ENCODE measurements at regions not wholly inside any gene's neighbourhood (a gene's known extent, or its start where the extent isn't known, plus 50 kb on each side); places are given as distances from the start of the nearest gene placed in this dataset.

- ATAC-seq (ENCODE audit: low read depth): no peak
- Histone ChIP-seq H4K20me1 (ENCODE audit: control insufficient read depth, insufficient read depth, low read length, poor library complexity, severe bottlenecking) (no peaks in the 10 kb centered on the region), H3K4me2 (replicated peaks; ENCODE audit: low read depth, low read length, poor library complexity, severe bottlenecking) (no peak overlapping the region), H2AFZ (ENCODE audit: insufficient read depth, low read depth, low read length, poor library complexity, severe bottlenecking) (no peak overlapping the region), H3K79me2 (ENCODE audit: control insufficient read depth, insufficient read depth, low read length) (no peaks in the 10 kb centered on the region), H3K27me3 (replicated peaks in 1 of 4; ENCODE audit: control extremely low read depth in 1 of 4, control insufficient read depth in 3 of 4, insufficient read depth in 4 of 4, low read length in 3 of 4) (no peaks in the 10 kb centered on the region), H3K4me3 (ENCODE audit: control extremely low read depth in 1 of 5, extremely low read depth in 1 of 5, insufficient read depth in 1 of 5, low read depth in 2 of 5, low read length in 4 of 5) (no peak overlapping the region), H3K27ac (ENCODE audit: low read length in 2 of 2) (no peak overlapping the region), H3K9ac (ENCODE audit: low read length) (no peak overlapping the region), H3K9me3 (ENCODE audit: control extremely low read depth in 1 of 3, control insufficient read depth in 2 of 3, insufficient read depth in 1 of 3, low read length in 2 of 3) (peaks cover 0 to 16% (median 4%) of the 10 kb centered on the region in 3 donors), H3K4me1 (ENCODE audit: control insufficient read depth in 2 of 2, insufficient read depth in 2 of 2, low read length in 2 of 2) (no peaks in the 10 kb centered on the region), H3K36me3 (replicated peaks in 1 of 2; ENCODE audit: control extremely low read depth in 1 of 2, control insufficient read depth in 1 of 2, extremely low read depth in 1 of 2, insufficient read depth in 2 of 2, low read length in 1 of 2) (no peaks in the 10 kb centered on the region)
- ChIA-PET CTCF (no interaction called here), POLR2A (no interaction called here)
- no CpG with 5 or more reads among the region's 2 CpGs for WGBS (ENCODE audit: insufficient coverage)
- no peak for DNase-seq
- intact Hi-C loops (cut with micrococcal nuclease): no loop called here
- Mint-ChIP-seq H3K4me3 (no peak overlapping the region), H3K9me3 (ENCODE audit: insufficient read depth) (peaks cover 12% of the 10 kb centered on the region), H3K27ac (no peak overlapping the region), H3K4me1 (no peaks in the 10 kb centered on the region), H3K27me3 (no peaks in the 10 kb centered on the region)
- TF ChIP-seq, protein P1, sequence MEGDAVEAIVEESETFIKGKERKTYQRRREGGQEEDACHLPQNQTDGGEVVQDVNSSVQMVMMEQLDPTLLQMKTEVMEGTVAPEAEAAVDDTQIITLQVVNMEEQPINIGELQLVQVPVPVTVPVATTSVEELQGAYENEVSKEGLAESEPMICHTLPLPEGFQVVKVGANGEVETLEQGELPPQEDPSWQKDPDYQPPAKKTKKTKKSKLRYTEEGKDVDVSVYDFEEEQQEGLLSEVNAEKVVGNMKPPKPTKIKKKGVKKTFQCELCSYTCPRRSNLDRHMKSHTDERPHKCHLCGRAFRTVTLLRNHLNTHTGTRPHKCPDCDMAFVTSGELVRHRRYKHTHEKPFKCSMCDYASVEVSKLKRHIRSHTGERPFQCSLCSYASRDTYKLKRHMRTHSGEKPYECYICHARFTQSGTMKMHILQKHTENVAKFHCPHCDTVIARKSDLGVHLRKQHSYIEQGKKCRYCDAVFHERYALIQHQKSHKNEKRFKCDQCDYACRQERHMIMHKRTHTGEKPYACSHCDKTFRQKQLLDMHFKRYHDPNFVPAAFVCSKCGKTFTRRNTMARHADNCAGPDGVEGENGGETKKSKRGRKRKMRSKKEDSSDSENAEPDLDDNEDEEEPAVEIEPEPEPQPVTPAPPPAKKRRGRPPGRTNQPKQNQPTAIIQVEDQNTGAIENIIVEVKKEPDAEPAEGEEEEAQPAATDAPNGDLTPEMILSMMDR (IDR thresholded peaks at IDR 0.05): no peak
- no peak for TF ChIP-seq EZH2 (IDR thresholded peaks at IDR 0.05; ENCODE audit: borderline replicate concordance, insufficient read depth, low read depth, low read length, poor library complexity, severe bottlenecking)
These were observed 1136.8 kb upstream of the NUDT12 start for GRCh38 chr5:104699438-104699837.

DNA sequence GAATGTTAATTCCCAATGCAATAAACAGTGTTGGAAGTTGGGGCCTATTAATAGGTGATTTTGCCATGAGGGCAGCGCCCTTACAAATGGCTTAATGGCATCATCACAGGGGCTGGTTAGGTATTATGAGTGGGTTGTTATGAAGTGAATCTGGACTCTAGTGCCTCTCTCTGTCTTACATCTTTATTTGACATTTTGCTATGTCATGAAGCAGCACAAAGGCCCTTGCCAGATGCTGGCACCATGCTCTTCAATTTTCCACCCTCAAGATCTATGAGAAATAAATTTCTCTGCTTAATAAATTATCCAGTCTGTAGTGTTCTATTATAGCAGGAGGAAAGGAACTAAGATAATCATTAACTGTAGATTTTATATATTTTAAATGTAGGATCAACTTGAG lies 1098.7 kb upstream of the NUDT12 start:
- H3K4me3 Mint-ChIP-seq: no peak overlapping the region
- H3K9me3 Mint-ChIP-seq (ENCODE audit: insufficient read depth): peaks cover 2% of the 10 kb centered on the region
- Histone ChIP-seq H3K4me3 (ENCODE audit: control extremely low read depth in 1 of 5, extremely low read depth in 1 of 5, insufficient read depth in 1 of 5, low read depth in 2 of 5, low read length in 4 of 5) (no peak overlapping the region), H3K9ac (ENCODE audit: low read length) (no peak overlapping the region), H3K27me3 (replicated peaks in 1 of 4; ENCODE audit: control extremely low read depth in 1 of 4, control insufficient read depth in 3 of 4, insufficient read depth in 4 of 4, low read length in 3 of 4) (no peaks in the 10 kb centered on the region), H3K36me3 (replicated peaks in 1 of 2; ENCODE audit: control extremely low read depth in 1 of 2, control insufficient read depth in 1 of 2, extremely low read depth in 1 of 2, insufficient read depth in 2 of 2, low read length in 1 of 2) (no peaks in the 10 kb centered on the region), H3K79me2 (ENCODE audit: control insufficient read depth, insufficient read depth, low read length) (no peaks in the 10 kb centered on the region), H3K4me2 (replicated peaks; ENCODE audit: low read depth, low read length, poor library complexity, severe bottlenecking) (no peak overlapping the region), H2AFZ (ENCODE audit: insufficient read depth, low read depth, low read length, poor library complexity, severe bottlenecking) (no peak overlapping the region), H3K4me1 (ENCODE audit: control insufficient read depth in 2 of 2, insufficient read depth in 2 of 2, low read length in 2 of 2) (no peaks in the 10 kb centered on the region), H3K9me3 (ENCODE audit: control extremely low read depth in 1 of 3, control insufficient read depth in 2 of 3, insufficient read depth in 1 of 3, low read length in 2 of 3) (no peaks in the 10 kb centered on the region), H4K20me1 (ENCODE audit: control insufficient read depth, insufficient read depth, low read length, poor library complexity, severe bottlenecking) (no peaks in the 10 kb centered on the region), H3K27ac (ENCODE audit: low read length in 2 of 2) (no peak overlapping the region)
- no peaks in the 10 kb centered on the region for H3K4me1 Mint-ChIP-seq
- ATAC-seq (ENCODE audit: low read depth) (no peak), DNase-seq (no peak)
- no peaks in the 10 kb centered on the region for H3K27me3 Mint-ChIP-seq
- no peak overlapping the region for H3K27ac Mint-ChIP-seq
- ChIA-PET CTCF (no interaction called here), POLR2A (no interaction called here)
- TF ChIP-seq, protein P1 (IDR thresholded peaks at IDR 0.05): no peak
- TF ChIP-seq EZH2 (IDR thresholded peaks at IDR 0.05; ENCODE audit: borderline replicate concordance, insufficient read depth, low read depth, low read length, poor library complexity, severe bottlenecking): no peak
- intact Hi-C loops (cut with micrococcal nuclease): no loop called here
- WGBS (ENCODE audit: insufficient coverage): 100% methylated on average over 1 of the region's 1 CpG
